Sigmoid colon (tissue), 6 donors: ENCODE measurements at regions not wholly inside any gene's neighbourhood (a gene's known extent, or its start where the extent isn't known, plus 50 kb on each side); places are given as distances from the start of the nearest gene placed in this dataset.

Experiments
- DNase-seq: peaks from one replicate; pipeline ENCODE4 v3.0.0-alpha.2; 2019
- H3K27ac ChIP-seq, 4 donors: fragments of 200-600 bp; sonication (generic); one replicate each; pipeline ENCODE4 v1.5.1; 2016 to 2019; ENCODE audit warnings: mild to moderate bottlenecking in 1 of 4
- H3K27me3 ChIP-seq, 3 donors: fragments of 200-600 bp; sonication (generic); one replicate each; pipeline ENCODE4 v1.5.1; 2019; ENCODE audit warnings: mild to moderate bottlenecking in 1 of 3
- H3K36me3 ChIP-seq, 4 donors: fragments of 200-600 bp; sonication (generic); one replicate each; pipeline ENCODE4 v1.5.1; 2016 to 2019
- H3K4me1 ChIP-seq, 4 donors: fragments of 200-600 bp; sonication (generic); one replicate each; pipeline ENCODE4 v1.5.1; 2017 to 2019
- H3K4me3 ChIP-seq, 4 donors: fragments of 200-600 bp; sonication (generic); one replicate each; pipeline ENCODE4 v1.5.1; 2017 to 2019; ENCODE audit warnings: mild to moderate bottlenecking in 2 of 4, moderate library complexity in 1 of 4
- H3K9me3 ChIP-seq, 4 donors: fragments of 200-600 bp in 3 of 4; sonication (generic) in 3 of 4; one replicate each; pipeline versions ENCODE4 v1.5.1 to v1.6.1; 2013 to 2019
- EP300 ChIP-seq, 4 donors: sonication (generic); formaldehyde crosslinking; IDR thresholded peaks; one replicate each; pipeline ENCODE4 v1.6.1; 2017; ENCODE audit warnings: antibody characterized with exemption in 4 of 4
- POLR2A ChIP-seq, 2 donors: fragments of 450-650 bp; IDR thresholded peaks; one replicate each; pipeline ENCODE4 v1.6.1; 2016; ENCODE audit warnings: antibody characterized with exemption in 2 of 2, mild to moderate bottlenecking in 2 of 2, moderate library complexity in 2 of 2
- POLR2AphosphoS5 ChIP-seq, 4 donors: sonication (generic); formaldehyde crosslinking; IDR thresholded peaks; one replicate each; pipeline ENCODE4 v1.6.1; 2017; ENCODE audit warnings: antibody characterized with exemption in 4 of 4
- WGBS, 2 donors: extraction: QIAGEN DNeasy Blood & Tissue Kit; methylation state at CpG; one replicate each; pipeline ENCODE4 v1.1.7; 2013; 5-methylcytosine and 5-hydroxymethylcytosine counted together
- intact Hi-C: fragments of 100-400 bp; cut with DNase I; formaldehyde crosslinking; loops from one replicate; pipeline ENCODE4 v1.15.1; 2023
- TF ChIP-seq, protein P1 (sequence below), 4 experiments: fragments of 450-650 bp in 3 of 4; fragments of 200-600 bp in 1 of 4; IDR thresholded peaks; one replicate each; pipeline ENCODE4 v1.5.1; 2016 to 2019; ENCODE audit warnings: antibody characterized with exemption in 4 of 4, mild to moderate bottlenecking in 3 of 4, moderate library complexity in 2 of 4
- donor health status: healthy with polysubstance abuse.
- donor health status: healthy.

DNA sequence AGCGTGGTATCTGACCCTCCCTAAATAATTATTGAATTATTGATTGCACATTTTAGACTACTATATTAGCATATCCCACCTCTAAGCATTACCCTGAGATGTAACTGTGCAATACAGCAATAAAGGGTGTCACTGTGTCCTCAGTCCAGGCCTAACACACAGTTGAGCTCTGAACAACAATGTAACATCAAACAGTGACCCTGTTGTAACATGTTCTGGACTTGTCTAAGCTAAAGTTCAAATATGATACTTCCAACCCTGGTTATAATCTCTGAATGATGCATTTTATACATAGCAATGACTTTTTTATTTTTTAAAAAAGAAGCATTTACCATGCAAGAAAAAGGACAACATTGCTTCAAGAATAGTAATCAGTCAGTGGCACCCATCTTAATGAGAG is 61.6 kb upstream of the DMD start:
- Histone ChIP-seq H3K4me1 (no peaks in the 10 kb centered on the region), H3K4me3 (no peak overlapping the region), H3K9me3 (no peaks in the 10 kb centered on the region), H3K36me3 (no peaks in the 10 kb centered on the region), H3K27me3 (no peaks in the 10 kb centered on the region), H3K27ac (no peak overlapping the region)
- DNase-seq, result no peak
- WGBS, 2 donors, result 33 to 67% methylated on average over 1 of the region's 1 CpG
- intact Hi-C loops, result no loop called here
- TF ChIP-seq, protein P1, sequence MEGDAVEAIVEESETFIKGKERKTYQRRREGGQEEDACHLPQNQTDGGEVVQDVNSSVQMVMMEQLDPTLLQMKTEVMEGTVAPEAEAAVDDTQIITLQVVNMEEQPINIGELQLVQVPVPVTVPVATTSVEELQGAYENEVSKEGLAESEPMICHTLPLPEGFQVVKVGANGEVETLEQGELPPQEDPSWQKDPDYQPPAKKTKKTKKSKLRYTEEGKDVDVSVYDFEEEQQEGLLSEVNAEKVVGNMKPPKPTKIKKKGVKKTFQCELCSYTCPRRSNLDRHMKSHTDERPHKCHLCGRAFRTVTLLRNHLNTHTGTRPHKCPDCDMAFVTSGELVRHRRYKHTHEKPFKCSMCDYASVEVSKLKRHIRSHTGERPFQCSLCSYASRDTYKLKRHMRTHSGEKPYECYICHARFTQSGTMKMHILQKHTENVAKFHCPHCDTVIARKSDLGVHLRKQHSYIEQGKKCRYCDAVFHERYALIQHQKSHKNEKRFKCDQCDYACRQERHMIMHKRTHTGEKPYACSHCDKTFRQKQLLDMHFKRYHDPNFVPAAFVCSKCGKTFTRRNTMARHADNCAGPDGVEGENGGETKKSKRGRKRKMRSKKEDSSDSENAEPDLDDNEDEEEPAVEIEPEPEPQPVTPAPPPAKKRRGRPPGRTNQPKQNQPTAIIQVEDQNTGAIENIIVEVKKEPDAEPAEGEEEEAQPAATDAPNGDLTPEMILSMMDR (IDR thresholded peaks at IDR 0.05), result no peak
- TF ChIP-seq POLR2AphosphoS5 (IDR thresholded peaks at IDR 0.05), result no peak
- TF ChIP-seq POLR2A (IDR thresholded peaks at IDR 0.05), result no peak
- TF ChIP-seq EP300 (IDR thresholded peaks at IDR 0.05), result no peak
